A172 (cell line): ENCODE measurements at regions not wholly inside any gene's neighbourhood (a gene's known extent, or its start where the extent isn't known, plus 50 kb on each side); places are given as distances from the start of the nearest gene placed in this dataset.
"Not testable (repeated sequence)": the region's sequence is repeated elsewhere in the genome, so short reads cannot be mapped to it uniquely, and the experiment has no call there.

Experiments
- DNase-seq: peaks from one replicate; pipeline ENCODE4 v3.0.0-alpha.2; 2015; ENCODE audit warnings: low spot score

DNA sequence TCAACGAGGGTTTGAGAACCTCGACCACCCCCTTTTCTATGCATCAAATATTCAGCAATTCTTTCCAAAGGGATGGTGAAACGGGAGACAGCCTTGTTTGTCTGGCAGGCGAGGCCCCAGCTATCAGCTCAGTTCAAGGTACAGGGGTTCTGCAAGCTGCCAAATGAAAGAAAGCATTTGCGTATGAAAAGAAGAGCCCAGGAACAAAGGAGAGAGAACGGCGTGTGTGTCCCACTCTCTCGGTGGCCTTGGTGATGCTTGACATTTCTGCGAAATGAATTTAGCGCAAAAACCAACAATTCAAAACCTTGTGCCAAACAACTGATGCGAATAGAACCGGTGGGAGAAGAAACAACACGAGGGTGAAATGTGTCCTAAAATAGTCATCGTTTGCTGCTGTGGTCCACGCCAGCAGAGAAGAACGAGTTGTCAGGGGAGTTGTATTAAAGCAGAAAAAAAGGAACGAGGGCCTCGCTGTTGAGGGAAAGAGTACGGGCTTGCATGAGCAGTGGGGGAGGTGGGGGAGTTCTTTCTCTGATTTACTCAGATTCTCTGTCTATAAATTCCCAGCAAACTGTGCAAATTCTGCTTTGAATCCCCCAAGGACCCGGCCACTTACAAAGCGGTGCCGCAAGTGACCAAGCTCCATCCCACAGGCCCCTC is 97.7 kb downstream of the TMEM130 start:
- DNase-seq = no peak

DNA sequence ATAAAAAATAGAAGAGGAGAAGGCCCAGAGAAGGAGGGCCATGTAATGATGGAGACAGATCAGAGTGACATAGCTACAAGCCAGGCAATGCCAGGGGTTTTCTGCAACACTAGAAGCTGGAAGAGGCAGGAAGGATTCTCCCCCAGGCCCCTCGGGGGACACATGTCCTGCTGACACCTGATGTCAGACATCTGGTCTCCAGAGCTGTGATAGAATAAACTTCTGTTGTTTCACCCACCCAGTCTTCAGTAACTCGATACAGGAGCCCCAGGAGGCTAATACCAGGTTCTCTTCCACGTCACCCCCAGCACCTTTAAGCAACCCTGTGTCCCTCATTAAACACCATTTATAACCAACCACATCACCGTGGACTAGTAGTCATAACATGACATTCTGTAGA is 94.9 kb downstream of the TMEM130 start:
- no peak for DNase-seq

DNA sequence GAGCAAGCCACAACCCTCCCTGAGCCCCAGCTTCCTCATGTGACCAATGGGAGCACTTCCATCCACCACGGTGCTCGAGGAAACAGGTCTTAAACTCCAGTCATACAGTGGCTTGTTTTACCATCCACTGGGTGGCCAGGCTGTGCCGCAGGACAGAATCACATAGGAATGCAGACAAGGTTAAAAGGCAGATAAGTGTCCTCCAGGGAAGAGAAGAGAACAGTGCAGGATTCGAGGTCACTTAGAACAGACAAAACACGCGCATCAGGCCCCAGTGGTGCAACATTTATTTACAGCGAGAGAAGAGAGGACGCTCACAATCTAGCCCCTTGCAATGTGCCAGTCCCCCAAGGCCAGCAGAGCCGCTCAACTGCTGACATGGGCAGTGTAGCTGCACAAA is 92.8 kb downstream of the TMEM130 start:
- no peak for DNase-seq

DNA sequence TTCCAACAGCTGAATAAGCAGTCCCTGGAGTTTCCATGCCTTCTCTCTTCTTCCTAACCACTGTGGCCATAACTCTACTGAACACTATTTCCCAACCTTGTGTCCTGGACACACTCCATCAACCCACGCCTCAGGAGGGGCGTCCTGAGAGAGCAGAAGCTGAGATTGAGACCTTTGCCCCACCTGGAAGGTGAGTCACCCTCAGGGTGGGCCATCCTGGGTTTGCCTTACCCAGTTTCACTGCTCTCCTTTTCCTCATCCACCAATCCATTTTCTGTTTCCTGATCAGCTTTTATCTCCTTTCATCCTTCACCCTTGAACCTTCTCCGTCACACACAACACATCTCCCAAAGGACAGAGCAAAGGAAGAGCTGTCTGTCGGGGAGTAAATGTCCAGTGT is 91.4 kb downstream of the TMEM130 start:
- no peak for DNase-seq

DNA sequence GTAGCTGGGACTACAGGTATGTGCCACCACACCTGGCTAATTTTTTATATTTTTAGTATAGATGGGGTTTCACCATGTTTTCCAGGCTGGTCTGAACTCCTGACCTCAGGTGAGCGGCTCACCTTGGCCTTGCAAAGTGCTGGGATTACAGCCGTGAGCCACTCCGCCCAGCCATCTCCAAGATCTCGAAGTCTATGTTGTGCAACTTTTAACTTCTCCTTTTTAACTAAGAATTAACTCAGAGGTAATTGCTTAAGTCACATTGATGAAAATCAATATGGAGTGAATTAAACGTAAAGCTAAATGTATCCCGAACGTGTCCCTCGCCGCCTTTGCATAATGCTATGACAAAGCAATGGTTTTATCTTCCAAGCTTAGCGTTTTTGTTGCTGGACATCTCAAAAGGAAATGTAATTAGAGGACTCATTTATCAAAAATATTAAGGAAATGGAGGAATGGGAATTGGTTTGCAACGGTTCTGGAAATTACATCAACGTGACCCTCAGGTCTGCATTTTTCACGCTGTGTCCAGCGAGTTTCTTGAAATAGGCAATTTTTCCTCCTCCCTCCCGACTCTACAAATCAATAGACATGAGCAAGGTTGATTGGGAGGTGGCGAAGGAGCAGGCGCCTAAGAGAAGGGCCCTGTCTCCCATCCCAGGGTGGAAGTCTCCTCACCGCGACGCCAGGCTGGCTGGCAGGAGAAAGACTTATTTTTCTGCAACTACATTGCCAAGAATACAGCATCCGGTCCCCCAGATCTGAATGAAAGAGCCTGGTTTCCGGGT is 89.8 kb downstream of the TMEM130 start:
- DNase-seq = no peak

DNA sequence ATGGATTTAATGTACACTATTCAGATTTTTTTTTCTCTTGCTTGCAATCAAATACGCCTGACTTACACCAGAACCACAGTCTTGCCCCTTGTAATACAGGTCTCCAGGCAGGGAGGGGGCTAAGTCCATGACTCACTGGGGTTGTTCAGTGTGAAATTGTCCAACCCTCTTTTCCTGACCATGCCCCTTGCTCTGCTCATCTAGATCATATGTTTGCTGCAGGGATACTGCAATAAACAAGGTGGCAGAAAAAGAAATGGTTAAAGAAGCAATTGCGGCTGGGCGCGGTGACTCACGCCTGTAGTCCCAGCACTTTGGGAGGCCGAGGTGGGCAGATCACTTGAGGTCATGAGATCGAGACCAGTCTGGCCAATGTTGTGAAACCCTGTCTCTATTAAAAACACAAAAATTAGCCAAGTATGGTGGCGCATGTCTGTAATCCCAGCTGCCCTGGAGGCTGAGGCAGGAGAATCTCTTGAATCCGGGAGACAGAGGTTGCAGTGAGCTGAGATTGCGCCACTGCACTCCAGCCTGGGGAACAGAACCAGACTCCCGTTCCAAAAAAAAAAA is 85.5 kb downstream of the TMEM130 start:
- DNase-seq = no peak

DNA sequence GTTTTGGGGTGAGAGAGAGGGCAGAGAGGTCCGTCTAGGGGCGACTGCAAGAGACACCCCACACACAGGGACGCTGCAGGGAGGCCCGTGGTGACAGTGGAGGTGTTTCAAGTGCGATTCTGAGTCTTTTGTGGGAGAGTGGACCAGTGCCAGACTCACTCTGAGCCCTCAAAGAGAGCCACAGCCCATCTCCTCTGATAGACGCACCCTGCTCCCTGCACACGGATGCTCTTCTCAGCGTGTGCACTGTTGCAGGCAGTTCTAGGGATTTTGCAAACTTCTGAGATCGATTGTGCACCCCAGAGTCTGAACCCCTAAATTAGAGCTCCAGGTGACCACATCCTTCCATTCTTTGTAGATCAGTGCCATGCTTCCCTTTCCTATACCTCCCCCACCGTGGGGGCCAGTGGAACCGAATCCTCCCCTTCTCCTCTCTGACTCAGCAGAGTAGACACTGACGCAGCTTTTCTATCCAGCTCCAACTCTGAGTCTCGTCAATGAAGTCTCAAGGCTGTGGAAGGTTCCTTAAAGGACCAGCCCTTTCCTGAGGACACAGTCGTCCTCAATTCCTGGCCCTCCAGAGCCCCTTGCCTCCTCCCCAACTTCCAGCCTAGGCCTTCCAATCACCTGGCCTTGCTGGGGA is 83.8 kb downstream of the TMEM130 start:
- DNase-seq = no peak

DNA sequence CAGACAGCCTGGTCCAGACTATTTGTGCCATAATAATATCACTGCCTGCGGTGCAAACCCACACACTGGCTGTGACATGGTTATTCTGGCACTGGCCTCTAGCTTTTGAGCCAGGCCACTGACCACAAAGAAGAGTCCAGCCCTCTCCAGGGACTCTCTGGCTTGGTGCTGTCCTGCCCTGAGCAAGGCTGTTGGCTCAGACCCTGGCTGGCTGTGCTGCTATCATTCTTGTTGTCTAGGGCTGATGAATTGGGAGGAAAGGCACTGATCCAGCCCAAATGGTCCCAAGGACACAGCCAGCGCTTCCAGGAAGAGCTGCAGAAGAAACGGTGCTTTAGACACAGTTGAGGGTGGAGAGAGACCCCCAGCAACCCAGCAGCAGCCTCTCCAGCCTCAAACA is 80.8 kb downstream of the TMEM130 start:
- peak; percentile 57 for DNase-seq

DNA sequence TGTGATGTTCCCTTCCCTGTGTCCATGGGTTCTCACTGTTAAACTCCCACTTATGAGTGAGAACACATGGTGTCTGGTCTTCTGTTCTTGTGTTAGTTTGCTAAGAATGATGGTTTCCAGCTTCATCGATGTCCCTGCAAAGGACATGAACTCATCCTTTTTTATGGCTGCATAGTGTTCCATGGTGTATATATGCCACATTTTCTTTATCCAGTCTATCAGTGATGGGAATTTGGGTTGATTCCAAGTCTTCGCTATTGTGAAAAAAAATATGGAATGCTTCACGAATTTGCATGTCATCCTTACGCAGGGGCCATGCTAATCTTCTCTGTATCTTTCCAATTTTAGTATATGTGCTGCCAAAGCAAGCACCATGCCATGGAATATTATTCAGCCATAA is 75.4 kb downstream of the TMEM130 start:
- DNase-seq = not testable (repeated sequence)

DNA sequence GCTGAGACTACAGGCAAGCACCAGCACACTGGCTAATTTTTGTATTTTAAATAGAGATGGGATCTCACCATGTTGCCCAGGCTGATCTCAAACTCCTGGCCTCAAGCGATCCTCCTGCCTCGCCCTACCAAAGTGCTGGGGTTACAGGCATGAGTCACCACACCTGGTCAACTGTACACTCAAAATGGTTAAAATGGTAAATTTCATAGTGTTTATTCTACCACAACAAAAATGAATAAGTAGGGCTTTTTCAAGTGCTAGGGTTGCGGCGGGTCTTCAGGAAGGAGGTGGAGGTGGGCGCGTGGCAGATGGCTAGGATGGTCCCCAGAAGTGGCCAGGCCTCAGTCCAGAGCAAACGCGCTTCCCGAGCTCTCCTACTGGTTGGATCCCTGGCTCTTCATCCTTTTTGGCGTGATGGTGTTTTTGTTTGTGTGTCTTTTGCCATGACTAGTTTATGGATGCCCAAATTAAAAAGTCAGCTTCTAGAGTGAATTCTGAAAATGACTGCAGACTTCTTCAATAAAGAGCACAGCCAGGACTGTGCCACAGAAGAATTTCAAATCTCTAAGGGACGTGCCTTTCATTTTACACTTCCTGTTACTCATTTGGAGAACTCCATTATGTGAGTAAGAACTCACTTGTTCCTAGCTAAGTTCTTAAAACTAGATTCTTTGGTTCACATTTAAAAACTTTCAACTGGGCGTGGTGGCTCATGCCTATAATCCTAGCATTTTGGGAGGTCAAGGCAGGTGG is 73.9 kb downstream of the TMEM130 start:
- peak; percentile 55 for DNase-seq
